Neural crest cell (in vitro differentiated cells): ENCODE measurements at regions not wholly inside any gene's neighbourhood (a gene's known extent, or its start where the extent isn't known, plus 50 kb on each side); places are given as distances from the start of the nearest gene placed in this dataset.

Source experiments
- DNase-seq: peaks from one replicate; pipeline ENCODE4 v3.0.0; 2021; ENCODE audit warnings: low read depth, mixed read lengths, low spot score
- H3K27ac Mint-ChIP-seq: one replicate; pipeline ENCODE4 v1.8.0; 2021; ENCODE audit warnings: mild to moderate bottlenecking, mixed read lengths; ENCODE audit not compliant: unreplicated experiment
- H3K27me3 Mint-ChIP-seq: 2 replicates; pipeline ENCODE4 v1.8.0; 2021; ENCODE audit warnings: low read depth, mild to moderate bottlenecking, mixed read lengths
- H3K36me3 Mint-ChIP-seq: 2 replicates; pipeline ENCODE4 v1.8.0; 2021; ENCODE audit warnings: low read depth, mild to moderate bottlenecking, mixed read lengths
- H3K4me1 Mint-ChIP-seq: 2 replicates; pipeline ENCODE4 v1.8.0; 2021; ENCODE audit warnings: mixed read lengths
- H3K4me3 Mint-ChIP-seq: one replicate; pipeline ENCODE4 v1.8.0; 2021; ENCODE audit warnings: mild to moderate bottlenecking, mixed read lengths
- H3K9me3 Mint-ChIP-seq: 2 replicates; pipeline ENCODE4 v1.8.0; 2021; ENCODE audit warnings: mixed read lengths
- CTCF ChIP-seq: fragments of 200-600 bp; sonication (generic); conservative IDR thresholded peaks from 2 replicates; pipeline ENCODE4 v1.5.0; 2021; ENCODE audit warnings: antibody characterized with exemption, mild to moderate bottlenecking

GRCh38 chr10:117619223-117619622 lies 76.7 kb downstream of the EMX2 start:
- Mint-ChIP-seq H3K27ac (peak overlapping the region; percentile 3), H3K27me3 (peaks cover 6% of the 10 kb centered on the region), H3K36me3 (no peaks in the 10 kb centered on the region), H3K9me3 (no peaks in the 10 kb centered on the region), H3K4me1 (no peaks in the 10 kb centered on the region), H3K4me3 (no peak overlapping the region)
- no peak for TF ChIP-seq CTCF
- no peak for DNase-seq

DNA sequence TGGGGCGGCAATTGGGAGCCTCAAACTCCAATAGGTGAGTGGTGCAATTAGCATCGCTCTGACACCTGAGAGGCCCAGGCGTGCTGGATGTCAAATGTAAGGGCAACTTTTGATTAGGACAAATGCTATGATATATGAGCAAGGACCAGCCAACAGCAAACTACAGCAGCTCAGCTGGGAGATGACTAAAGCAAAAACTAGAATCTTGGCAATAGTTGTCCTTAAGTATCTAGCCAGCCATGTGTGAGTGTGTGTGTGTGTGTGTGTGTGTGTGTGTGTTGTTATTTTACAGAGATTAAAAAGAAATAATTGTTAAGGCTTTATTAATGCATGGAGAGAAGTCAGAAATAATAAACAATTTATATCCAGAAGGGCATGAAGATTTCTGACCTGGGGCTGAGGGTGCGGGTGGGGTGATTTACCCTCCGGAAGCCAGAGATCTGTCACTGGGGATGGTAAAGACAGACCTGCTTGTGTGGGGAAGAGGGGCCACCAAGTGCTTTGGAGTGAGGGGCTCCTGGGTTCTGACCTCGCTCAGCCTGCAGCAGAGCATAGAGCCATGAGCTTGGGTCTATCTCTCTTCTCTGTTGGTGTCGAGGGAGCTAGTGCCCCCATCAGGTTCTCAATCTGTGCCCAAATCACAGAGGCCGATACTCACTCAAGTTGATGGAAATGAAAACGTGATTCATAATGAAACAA lies 77.3 kb downstream of the EMX2 start:
- Mint-ChIP-seq H3K27ac (peak overlapping the region; percentile 22), H3K9me3 (no peaks in the 10 kb centered on the region), H3K27me3 (peaks cover 6% of the 10 kb centered on the region), H3K4me3 (no peak overlapping the region), H3K36me3 (no peaks in the 10 kb centered on the region), H3K4me1 (no peaks in the 10 kb centered on the region)
- no peak for DNase-seq
- no peak for TF ChIP-seq CTCF

GRCh38 chr10:117621196-117621595 lies 78.7 kb downstream of the EMX2 start:
- Mint-ChIP-seq H3K4me3 (no peak overlapping the region), H3K4me1 (no peaks in the 10 kb centered on the region), H3K27ac (no peak overlapping the region), H3K27me3 (peaks cover 6% of the 10 kb centered on the region), H3K36me3 (no peaks in the 10 kb centered on the region), H3K9me3 (no peaks in the 10 kb centered on the region)
- DNase-seq: no peak
- TF ChIP-seq CTCF: no peak

- peaks cover 6% of the 10 kb centered on the region for H3K27me3 Mint-ChIP-seq
- no peak overlapping the region for H3K4me3 Mint-ChIP-seq
- DNase-seq: no peak
- H3K27ac Mint-ChIP-seq: no peak overlapping the region
- TF ChIP-seq CTCF: no peak
- H3K9me3 Mint-ChIP-seq: no peaks in the 10 kb centered on the region
- H3K36me3 Mint-ChIP-seq: no peaks in the 10 kb centered on the region
- no peaks in the 10 kb centered on the region for H3K4me1 Mint-ChIP-seq
These were observed 79.4 kb downstream of the EMX2 start for GRCh38 chr10:117621795-117622420.

GRCh38 chr10:117622471-117623184 lies 80.1 kb downstream of the EMX2 start:
- peaks cover 6% of the 10 kb centered on the region for H3K27me3 Mint-ChIP-seq
- H3K4me3 Mint-ChIP-seq: no peak overlapping the region
- H3K36me3 Mint-ChIP-seq: no peaks in the 10 kb centered on the region
- H3K4me1 Mint-ChIP-seq: no peaks in the 10 kb centered on the region
- no peak for DNase-seq
- H3K9me3 Mint-ChIP-seq: no peaks in the 10 kb centered on the region
- H3K27ac Mint-ChIP-seq: no peak overlapping the region
- TF ChIP-seq CTCF: no peak
